Panc1 (cell line): ENCODE measurements at regions not wholly inside any gene's neighbourhood (a gene's known extent, or its start where the extent isn't known, plus 50 kb on each side); places are given as distances from the start of the nearest gene placed in this dataset.

Experiments
- POLR2AphosphoS5 ChIP-seq: IDR thresholded peaks from 2 replicates; pipeline ENCODE4 v1.6.1; 2012; ENCODE audit warnings: mild to moderate bottlenecking, low read depth, low read length, moderate library complexity
- SIN3A ChIP-seq: IDR thresholded peaks from 2 replicates; pipeline ENCODE4 v1.6.1; 2012; ENCODE audit warnings: low read depth, mild to moderate bottlenecking, low read length, moderate library complexity, borderline replicate concordance; ENCODE audit not compliant: insufficient read depth
- TCF7L2 ChIP-seq: IDR thresholded peaks from 2 replicates; pipeline ENCODE4 v1.6.1; 2011; ENCODE audit warnings: mild to moderate bottlenecking, low read depth, low read length, inconsistent platforms
- TF ChIP-seq, protein P1 (sequence below): fragments of 450-650 bp; IDR thresholded peaks from 2 replicates; pipeline ENCODE4 v1.5.1; 2017; ENCODE audit warnings: mild to moderate bottlenecking
- TF ChIP-seq, protein P2 (sequence below), 2 experiments: IDR thresholded peaks; 2 replicates each; pipeline ENCODE4 v1.6.1; 2011 to 2012; ENCODE audit warnings: low read depth in 2 of 2, control low read depth in 1 of 2, low read length in 1 of 2, mild to moderate bottlenecking in 1 of 2, moderate library complexity in 1 of 2; ENCODE audit not compliant: insufficient read depth in 1 of 2

DNA sequence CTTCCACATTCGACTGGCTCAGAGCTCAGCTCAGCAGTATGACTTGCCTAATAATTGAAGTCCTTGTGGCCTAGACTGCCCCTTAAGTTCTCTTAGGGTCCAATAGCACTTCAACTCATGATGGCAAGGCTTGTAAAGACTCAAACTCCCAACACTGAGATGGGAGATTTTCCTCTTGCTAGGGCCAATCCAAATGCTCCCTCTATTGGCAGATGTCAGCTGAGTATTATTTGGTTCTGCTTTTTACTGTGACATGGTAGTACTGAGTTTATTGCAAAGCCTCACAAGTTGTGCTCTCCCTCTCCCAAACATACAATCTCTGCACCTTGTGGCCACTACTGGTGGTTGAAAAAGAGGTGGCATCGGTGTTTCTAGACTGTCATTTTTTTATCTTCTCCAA, 164.2 kb downstream of the ALG10 start:
- no peak for TF ChIP-seq TCF7L2
- TF ChIP-seq, protein P1, sequence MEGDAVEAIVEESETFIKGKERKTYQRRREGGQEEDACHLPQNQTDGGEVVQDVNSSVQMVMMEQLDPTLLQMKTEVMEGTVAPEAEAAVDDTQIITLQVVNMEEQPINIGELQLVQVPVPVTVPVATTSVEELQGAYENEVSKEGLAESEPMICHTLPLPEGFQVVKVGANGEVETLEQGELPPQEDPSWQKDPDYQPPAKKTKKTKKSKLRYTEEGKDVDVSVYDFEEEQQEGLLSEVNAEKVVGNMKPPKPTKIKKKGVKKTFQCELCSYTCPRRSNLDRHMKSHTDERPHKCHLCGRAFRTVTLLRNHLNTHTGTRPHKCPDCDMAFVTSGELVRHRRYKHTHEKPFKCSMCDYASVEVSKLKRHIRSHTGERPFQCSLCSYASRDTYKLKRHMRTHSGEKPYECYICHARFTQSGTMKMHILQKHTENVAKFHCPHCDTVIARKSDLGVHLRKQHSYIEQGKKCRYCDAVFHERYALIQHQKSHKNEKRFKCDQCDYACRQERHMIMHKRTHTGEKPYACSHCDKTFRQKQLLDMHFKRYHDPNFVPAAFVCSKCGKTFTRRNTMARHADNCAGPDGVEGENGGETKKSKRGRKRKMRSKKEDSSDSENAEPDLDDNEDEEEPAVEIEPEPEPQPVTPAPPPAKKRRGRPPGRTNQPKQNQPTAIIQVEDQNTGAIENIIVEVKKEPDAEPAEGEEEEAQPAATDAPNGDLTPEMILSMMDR = peak; percentile 41
- no peak for TF ChIP-seq SIN3A
- TF ChIP-seq POLR2AphosphoS5 = no peak
- TF ChIP-seq, protein P2, sequence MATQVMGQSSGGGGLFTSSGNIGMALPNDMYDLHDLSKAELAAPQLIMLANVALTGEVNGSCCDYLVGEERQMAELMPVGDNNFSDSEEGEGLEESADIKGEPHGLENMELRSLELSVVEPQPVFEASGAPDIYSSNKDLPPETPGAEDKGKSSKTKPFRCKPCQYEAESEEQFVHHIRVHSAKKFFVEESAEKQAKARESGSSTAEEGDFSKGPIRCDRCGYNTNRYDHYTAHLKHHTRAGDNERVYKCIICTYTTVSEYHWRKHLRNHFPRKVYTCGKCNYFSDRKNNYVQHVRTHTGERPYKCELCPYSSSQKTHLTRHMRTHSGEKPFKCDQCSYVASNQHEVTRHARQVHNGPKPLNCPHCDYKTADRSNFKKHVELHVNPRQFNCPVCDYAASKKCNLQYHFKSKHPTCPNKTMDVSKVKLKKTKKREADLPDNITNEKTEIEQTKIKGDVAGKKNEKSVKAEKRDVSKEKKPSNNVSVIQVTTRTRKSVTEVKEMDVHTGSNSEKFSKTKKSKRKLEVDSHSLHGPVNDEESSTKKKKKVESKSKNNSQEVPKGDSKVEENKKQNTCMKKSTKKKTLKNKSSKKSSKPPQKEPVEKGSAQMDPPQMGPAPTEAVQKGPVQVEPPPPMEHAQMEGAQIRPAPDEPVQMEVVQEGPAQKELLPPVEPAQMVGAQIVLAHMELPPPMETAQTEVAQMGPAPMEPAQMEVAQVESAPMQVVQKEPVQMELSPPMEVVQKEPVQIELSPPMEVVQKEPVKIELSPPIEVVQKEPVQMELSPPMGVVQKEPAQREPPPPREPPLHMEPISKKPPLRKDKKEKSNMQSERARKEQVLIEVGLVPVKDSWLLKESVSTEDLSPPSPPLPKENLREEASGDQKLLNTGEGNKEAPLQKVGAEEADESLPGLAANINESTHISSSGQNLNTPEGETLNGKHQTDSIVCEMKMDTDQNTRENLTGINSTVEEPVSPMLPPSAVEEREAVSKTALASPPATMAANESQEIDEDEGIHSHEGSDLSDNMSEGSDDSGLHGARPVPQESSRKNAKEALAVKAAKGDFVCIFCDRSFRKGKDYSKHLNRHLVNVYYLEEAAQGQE (IDR thresholded peaks at IDR 0.05; ENCODE audit: insufficient read depth in 1 of 2, low read depth in 2 of 2, low read length in 1 of 2) = no peak
